Brain microvascular endothelial cell (primary cell): ENCODE measurements at regions not wholly inside any gene's neighbourhood (a gene's known extent, or its start where the extent isn't known, plus 50 kb on each side); places are given as distances from the start of the nearest gene placed in this dataset.
"Not testable (repeated sequence)": the region's sequence is repeated elsewhere in the genome, so short reads cannot be mapped to it uniquely, and the experiment has no call there.

ENCODE experiments used
- DNase-seq: peaks from one replicate; pipeline ENCODE4 v3.0.0-alpha.2; 2020
- H3K27ac ChIP-seq: fragments of 250-450 bp; sonication (Bioruptor Pico); 2 replicates; pipeline ENCODE4 v1.5.1; 2020; ENCODE audit warnings: mild to moderate bottlenecking, moderate library complexity
- H3K27me3 ChIP-seq: fragments of 250-450 bp; sonication (Bioruptor Pico); replicated peaks from 2 replicates; pipeline ENCODE4 v1.5.1; 2020; ENCODE audit warnings: mild to moderate bottlenecking
- H3K36me3 ChIP-seq: fragments of 250-450 bp; sonication (Bioruptor Pico); replicated peaks from 2 replicates; pipeline ENCODE4 v1.5.1; 2020; ENCODE audit warnings: mild to moderate bottlenecking
- H3K4me3 ChIP-seq: 2 replicates; pipeline ENCODE4 v1.5.1; 2011; ENCODE audit warnings: low read depth, mild to moderate bottlenecking, control low read depth, low read length, moderate library complexity
- in situ Hi-C: cut with HindIII; loops from 2 replicates; pipeline ENCODE4 v1.10.0; 2017; ENCODE audit warnings: low sequenced_read_pairs, low pct_ligation_motif_present
- TF ChIP-seq, protein P1 (sequence below): IDR thresholded peaks from 2 replicates; pipeline ENCODE4 v1.5.1; 2011; ENCODE audit warnings: low read depth, mild to moderate bottlenecking, moderate library complexity, low read length, control low read depth, inconsistent platforms; ENCODE audit errors: missing control alignments

DNA sequence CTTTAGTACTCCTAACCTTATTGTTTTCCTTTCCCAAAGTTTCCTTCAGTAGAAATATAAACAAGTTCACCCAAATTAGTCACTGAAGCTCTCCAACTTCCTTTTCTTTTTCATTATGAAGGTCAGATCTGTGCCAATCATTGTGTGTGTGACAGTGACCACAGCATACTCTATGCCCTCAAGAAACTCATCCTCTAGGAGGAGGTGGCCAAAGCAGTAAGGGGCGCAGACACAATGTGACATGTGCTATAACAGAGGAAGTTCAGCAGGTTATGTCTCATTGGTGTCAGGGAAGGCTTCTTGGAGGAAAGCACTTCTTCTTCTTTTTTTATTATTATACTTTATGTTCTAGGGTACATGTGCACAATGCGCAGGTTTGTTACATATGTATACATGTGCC is 60.0 kb upstream of the PSME4 start:
- in situ Hi-C loops, result no loop called here
- Histone ChIP-seq H3K36me3 (no peaks in the 10 kb centered on the region), H3K27ac (no peak overlapping the region), H3K4me3 (no peak overlapping the region), H3K27me3 (no peaks in the 10 kb centered on the region)
- no peak for DNase-seq
- TF ChIP-seq, protein P1, sequence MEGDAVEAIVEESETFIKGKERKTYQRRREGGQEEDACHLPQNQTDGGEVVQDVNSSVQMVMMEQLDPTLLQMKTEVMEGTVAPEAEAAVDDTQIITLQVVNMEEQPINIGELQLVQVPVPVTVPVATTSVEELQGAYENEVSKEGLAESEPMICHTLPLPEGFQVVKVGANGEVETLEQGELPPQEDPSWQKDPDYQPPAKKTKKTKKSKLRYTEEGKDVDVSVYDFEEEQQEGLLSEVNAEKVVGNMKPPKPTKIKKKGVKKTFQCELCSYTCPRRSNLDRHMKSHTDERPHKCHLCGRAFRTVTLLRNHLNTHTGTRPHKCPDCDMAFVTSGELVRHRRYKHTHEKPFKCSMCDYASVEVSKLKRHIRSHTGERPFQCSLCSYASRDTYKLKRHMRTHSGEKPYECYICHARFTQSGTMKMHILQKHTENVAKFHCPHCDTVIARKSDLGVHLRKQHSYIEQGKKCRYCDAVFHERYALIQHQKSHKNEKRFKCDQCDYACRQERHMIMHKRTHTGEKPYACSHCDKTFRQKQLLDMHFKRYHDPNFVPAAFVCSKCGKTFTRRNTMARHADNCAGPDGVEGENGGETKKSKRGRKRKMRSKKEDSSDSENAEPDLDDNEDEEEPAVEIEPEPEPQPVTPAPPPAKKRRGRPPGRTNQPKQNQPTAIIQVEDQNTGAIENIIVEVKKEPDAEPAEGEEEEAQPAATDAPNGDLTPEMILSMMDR, result no peak

DNA sequence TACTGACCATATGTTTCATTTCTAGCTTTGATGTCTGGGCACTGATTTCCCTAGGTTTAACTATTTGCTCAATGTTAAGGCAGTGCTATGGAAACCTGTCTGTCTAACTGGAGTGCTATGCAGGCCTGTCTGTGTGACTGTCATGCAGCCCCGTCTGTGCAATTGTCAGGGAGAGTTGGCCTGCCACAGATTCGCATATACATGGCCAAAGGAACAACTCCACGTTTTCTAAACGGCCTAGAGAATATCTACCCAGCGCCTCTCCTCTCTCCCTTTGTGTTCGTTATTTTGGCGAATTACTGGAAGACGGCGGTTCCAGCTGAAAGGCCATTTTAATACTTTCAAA is 59.6 kb upstream of the PSME4 start:
- Histone ChIP-seq H3K4me3 (no peak overlapping the region), H3K36me3 (no peaks in the 10 kb centered on the region), H3K27me3 (no peaks in the 10 kb centered on the region), H3K27ac (no peak overlapping the region)
- in situ Hi-C loops, result no loop called here
- TF ChIP-seq, protein P1, result no peak
- no peak for DNase-seq

DNA sequence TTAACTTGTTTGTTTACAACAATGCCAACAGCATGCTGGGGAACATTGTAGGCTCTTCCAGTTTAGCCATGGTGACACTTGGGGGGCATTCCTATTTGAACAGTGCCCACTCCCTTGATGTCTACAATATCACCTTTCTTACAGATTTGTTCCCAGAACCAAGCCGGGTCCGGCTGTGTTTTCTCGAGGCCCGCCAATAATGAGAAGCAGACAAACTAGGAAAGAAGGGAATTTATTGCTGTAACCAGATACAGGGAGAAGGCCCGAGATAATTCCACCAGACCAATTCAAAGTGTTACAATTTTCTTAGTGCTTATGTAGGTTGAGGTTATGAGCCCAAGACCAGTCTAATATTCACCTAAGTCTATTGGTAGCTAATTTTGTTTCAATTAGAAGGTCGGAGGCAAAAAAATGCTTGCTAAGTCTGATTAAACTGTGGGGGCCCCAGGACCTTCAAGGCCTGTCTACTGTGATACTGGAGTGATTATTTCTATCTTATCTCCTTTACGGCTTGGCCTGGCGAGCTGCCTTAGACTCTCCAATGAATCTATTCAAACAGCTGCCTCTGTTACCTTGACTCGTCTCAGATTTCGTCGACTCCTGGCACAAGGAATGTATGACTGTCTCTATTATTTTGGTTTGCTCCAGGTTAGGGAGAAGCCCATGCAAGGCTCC is 59.1 kb upstream of the PSME4 start:
- Histone ChIP-seq H3K27me3 (no peaks in the 10 kb centered on the region), H3K36me3 (no peaks in the 10 kb centered on the region), H3K4me3 (no peak overlapping the region), H3K27ac (no peak overlapping the region)
- TF ChIP-seq, protein P1, result no peak
- peak; percentile 21 for DNase-seq
- in situ Hi-C loops, result no loop called here

DNA sequence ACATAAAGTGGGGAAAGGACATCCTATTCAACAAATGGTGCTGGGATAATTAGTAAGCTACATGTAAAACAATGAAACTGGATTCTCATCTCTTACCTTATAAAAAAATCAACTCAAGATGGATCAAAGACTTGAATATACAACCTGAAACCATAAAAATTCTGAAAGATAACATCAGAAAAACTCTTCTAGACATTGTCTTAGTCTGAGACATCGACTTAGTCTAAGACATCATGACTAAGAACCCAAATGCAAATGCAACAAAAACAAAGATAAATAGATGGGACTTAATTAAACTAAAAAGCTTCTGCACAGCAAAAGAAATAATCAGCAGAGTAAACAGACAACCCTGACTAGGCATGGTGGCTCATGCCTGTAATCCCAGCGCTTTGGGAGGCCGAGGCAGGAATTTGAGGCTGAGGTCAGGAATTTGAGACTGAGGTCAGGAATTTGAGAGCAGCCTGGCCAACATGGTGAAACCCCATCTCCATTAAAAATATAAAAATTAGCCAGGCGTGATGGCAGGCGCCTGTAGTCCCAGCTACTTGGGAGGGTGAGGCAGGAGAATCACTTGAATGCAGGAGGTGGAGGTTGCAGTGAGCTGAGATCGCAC is 54.8 kb upstream of the PSME4 start:
- H3K36me3 ChIP-seq, DNase-seq, H3K27ac ChIP-seq, H3K27me3 ChIP-seq, H3K4me3 ChIP-seq, in situ Hi-C loops: not testable (repeated sequence)

DNA sequence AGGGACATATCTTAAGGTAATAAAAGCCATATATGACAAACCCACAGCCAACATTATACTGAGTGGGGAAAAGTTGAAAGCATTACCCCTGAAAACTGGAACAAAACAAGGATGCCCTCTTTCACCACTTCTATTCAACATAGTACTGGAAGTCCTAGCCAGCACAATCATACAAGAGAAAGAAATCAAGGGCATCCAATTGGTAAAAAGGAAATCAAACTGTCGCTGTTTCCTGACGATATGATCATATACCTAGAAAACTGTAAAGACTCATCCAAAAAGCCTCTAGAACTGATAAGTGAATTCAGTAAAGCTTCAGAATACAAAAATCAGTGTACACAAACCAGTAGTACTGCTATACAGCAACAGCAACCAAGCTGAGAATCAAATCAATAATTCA is 53.8 kb upstream of the PSME4 start:
- no peaks in the 10 kb centered on the region for H3K27me3 ChIP-seq
- TF ChIP-seq, protein P1, result no peak
- DNase-seq, result no peak
- H3K4me3 ChIP-seq, result no peak overlapping the region
- H3K27ac ChIP-seq, result no peak overlapping the region
- no peaks in the 10 kb centered on the region for H3K36me3 ChIP-seq
- in situ Hi-C loops, result no loop called here

DNA sequence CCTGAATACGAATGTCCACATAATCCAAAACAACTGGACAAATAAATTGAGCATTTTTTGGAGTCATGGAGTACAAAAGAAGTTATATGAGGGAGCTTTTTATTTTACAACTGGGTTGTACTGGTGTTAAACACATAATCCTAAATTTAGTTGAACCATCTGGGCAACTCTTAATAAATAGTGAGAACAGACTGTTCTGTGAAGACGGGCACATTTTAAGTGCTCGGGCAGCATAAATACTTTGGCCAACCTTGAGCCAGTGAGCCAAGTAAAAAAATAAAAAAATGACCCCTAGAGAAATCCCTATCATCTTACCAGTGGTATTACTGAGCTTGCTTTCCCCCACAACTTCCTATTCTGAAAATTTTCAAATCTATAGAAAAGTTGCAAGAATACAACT is 50.9 kb upstream of the PSME4 start:
- no peak for DNase-seq
- Histone ChIP-seq H3K27ac (no peak overlapping the region), H3K27me3 (no peaks in the 10 kb centered on the region), H3K4me3 (no peak overlapping the region), H3K36me3 (no peaks in the 10 kb centered on the region)
- TF ChIP-seq, protein P1, result no peak
- in situ Hi-C loops, result no loop called here
